GM23248 (cell line): ENCODE measurements at regions not wholly inside any gene's neighbourhood (a gene's known extent, or its start where the extent isn't known, plus 50 kb on each side); places are given as distances from the start of the nearest gene placed in this dataset.

ENCODE experiments used
- EZH2 ChIP-seq: fragments of 200-600 bp; sonication (generic); IDR thresholded peaks from 2 replicates; pipeline ENCODE4 v1.6.1; 2018; ENCODE audit warnings: antibody characterized with exemption, mild to moderate bottlenecking; ENCODE audit not compliant: insufficient read depth, poor library complexity, severe bottlenecking
- EZH2phosphoT487 ChIP-seq: fragments of 200-600 bp; sonication (generic); IDR thresholded peaks from 2 replicates; pipeline ENCODE4 v1.6.1; 2018; ENCODE audit warnings: antibody characterized with exemption, moderate library complexity, mild to moderate bottlenecking, low read depth; ENCODE audit not compliant: insufficient read depth

DNA sequence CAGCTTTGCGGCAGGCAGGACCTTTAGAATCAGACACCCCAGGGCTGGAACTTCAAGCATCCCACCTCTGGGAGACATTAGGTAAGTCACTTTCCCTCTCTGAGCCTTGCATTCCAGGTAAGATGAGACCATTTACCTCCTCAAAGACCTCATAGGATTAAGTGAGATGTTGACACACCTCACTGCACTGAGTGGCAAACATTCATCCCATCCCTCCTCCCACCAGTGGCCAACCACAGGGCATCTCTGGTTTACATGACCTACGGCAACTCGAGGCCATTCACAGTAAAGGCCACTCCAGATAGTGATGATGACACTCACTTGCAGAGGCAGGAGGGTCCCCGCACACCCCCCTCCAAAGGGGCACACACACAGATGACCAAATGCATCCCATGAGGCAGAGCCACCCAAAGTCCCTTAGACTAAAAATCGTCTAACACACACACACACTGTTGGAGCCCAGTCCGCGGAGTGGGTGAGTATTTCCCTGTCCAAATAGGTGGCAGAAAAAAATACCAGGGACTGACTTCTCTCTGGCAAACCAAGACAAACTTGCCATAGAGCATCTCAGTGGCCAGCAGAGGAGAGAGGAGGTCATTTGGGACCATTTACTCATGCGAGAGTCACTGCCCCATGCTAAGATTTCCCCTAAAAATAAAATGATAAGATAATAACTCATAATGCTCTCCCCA, 454.9 kb downstream of the SOX9 start:
- TF ChIP-seq EZH2phosphoT487 (no peak), EZH2 (no peak)
